GM21526 (cell line): ENCODE measurements at regions not wholly inside any gene's neighbourhood (a gene's known extent, or its start where the extent isn't known, plus 50 kb on each side); places are given as distances from the start of the nearest gene placed in this dataset.

Experiments used
- ATAC-seq: cut with Tn5 transposase; IDR thresholded peaks from one replicate; pipeline ENCODE4 v1.9.1; 2021; ENCODE audit warnings: moderate library complexity; ENCODE audit not compliant: unreplicated experiment, low FRiP score

DNA sequence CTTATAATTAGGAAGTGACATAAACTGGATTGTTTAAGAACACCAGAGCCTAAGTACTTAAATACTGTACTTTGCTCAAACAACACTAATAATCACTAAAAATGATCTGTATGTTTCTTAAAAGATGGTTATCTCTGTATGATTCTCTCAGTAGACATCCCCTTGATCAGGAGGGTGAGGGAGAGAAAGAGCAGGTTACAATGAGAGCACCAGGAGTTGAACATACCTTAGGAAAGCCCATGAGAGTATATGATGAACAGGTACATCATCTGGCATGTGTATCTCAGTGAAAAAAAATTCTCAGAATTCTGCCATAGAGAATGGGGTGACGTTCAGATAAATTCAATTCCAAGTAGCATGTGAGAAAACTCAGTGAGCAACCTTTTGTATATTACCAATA lies 59.9 kb upstream of the IL2 start:
- ATAC-seq, result no peak

DNA sequence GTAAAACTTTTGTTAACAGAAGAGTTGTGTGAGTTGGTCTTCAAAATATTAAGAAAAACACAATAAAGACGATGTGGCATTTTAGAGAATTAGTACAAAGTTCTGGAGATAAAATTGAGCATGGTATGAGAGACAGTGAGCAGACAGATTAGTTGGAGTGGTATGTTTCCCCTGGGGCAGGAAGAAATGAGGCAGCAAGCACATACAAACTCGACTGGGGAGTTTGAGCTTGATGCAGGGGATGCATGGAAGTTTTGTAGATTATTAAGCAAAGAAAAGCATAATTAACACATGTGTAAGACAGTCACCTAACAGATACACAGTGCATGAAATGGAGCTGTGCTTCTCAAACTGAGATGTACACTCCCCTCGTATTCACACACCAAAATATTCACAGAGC lies 58.1 kb upstream of the IL2 start:
- ATAC-seq, result no peak

DNA sequence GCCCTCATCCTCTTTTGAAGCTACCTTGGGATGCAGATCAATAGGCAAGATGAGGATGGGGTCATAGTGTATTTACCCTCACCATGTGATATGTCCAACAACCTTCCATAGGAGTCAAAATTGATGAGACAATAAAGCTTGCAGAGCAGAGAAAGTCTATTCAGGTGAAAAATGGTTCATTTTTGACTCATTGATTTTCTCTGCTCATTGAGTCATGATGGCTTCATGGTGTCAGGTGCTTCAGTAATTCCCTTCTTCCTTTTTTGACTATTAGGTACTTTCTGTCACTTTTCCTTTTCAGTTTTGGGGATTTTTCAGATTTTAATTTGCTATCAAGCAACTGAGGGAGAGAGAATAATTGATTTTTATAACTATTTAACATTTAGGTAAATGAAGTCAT lies 55.9 kb upstream of the IL2 start:
- ATAC-seq, result no peak

DNA sequence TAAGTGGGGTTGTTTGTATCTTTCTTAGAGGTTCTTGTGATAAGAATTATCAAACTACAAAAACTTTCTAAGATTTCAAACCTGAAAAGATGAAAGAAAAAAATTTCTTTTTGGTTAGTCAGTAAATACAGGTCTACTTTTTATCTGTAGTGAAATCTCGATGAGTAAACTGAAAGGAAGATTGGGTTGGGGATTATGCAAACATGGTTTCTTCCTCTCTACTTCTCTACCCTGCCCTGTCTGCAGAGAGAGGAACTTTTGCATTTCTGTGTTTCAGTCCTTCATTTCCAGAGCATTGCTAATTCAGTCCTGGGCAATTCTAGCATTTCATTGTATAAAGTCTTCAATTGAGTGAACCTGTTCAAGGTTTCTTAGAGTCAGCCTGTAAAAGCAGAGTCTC lies 51.6 kb upstream of the IL2 start:
- ATAC-seq, result peak; percentile 90
